ENCODE measurements at regions not wholly inside any gene's neighbourhood (a gene's known extent, or its start where the extent isn't known, plus 50 kb on each side); places are given as distances from the start of the nearest gene placed in this dataset.

GRCh38 chr11:134581966-134582769, 170.1 kb upstream of the B3GAT1 start:
- TF ChIP-seq CTCF (IDR thresholded peaks at IDR 0.05 in 4 of 5, conservative IDR thresholded peaks at IDR 0.05 in 1 of 5) = no peak
- TF ChIP-seq POLR2A (IDR thresholded peaks at IDR 0.05) = no peak
